ENCODE measurements at regions not wholly inside any gene's neighbourhood (a gene's known extent, or its start where the extent isn't known, plus 50 kb on each side); places are given as distances from the start of the nearest gene placed in this dataset.

- no peak overlapping the region for H3K4me2 ChIP-seq (ENCODE audit: low read depth, low read length)
- H3K9me3 ChIP-seq (ENCODE audit: control insufficient read depth, insufficient read depth, low read length), result no peaks in the 10 kb centered on the region
- H3K9ac ChIP-seq (ENCODE audit: low read depth, low read length), result no peak overlapping the region
- H2AFZ ChIP-seq (replicated peaks; ENCODE audit: low read length, poor library complexity), result no peak overlapping the region
- no peak overlapping the region for H4K91ac ChIP-seq (ENCODE audit: insufficient read depth, low read depth, low read length)
- no peaks in the 10 kb centered on the region for H3K36me3 ChIP-seq (ENCODE audit: control insufficient read depth, insufficient read depth, low read length)
- no peak overlapping the region for H2BK5ac ChIP-seq (ENCODE audit: low read depth, low read length, poor library complexity, severe bottlenecking)
- H3K14ac ChIP-seq (replicated peaks; ENCODE audit: low read depth, low read length), result no peak overlapping the region
- H3K9me1 ChIP-seq (ENCODE audit: insufficient read depth, low read length), result no peaks in the 10 kb centered on the region
- H3K23ac ChIP-seq (ENCODE audit: low read depth, low read length), result no peak overlapping the region
- H3K27me3 ChIP-seq (ENCODE audit: control insufficient read depth, insufficient read depth, low read length), result no peaks in the 10 kb centered on the region
- no peak overlapping the region for H3K27ac ChIP-seq (ENCODE audit: insufficient read depth, low read length)
- no peak overlapping the region for H4K5ac ChIP-seq (ENCODE audit: low read depth, low read length)
- intact Hi-C loops (cut with micrococcal nuclease) (no loop called here), dilution Hi-C loops (cut with HindIII; ENCODE audit: low sequenced_read_pairs, unreplicated experiment) (no loop called here), in situ Hi-C loops (cut with MboI; ENCODE audit: low sequenced_read_pairs) (no loop called here)
- no peak overlapping the region for H2BK20ac ChIP-seq (ENCODE audit: low read depth, low read length)
- no peak overlapping the region for H3K18ac ChIP-seq (ENCODE audit: low read depth, low read length)
- no peaks in the 10 kb centered on the region for H3K79me1 ChIP-seq (ENCODE audit: low read depth in 1 of 2, low read length in 2 of 2)
- TF ChIP-seq MAZ (IDR thresholded peaks at IDR 0.05; ENCODE audit: borderline replicate concordance, low read depth, low read length) (no peak), BHLHE40 (IDR thresholded peaks at IDR 0.05; ENCODE audit: low read depth, low read length) (no peak), MAFK (IDR thresholded peaks at IDR 0.05; ENCODE audit: low read depth, low read length) (no peak), CHD1 (IDR thresholded peaks at IDR 0.05; ENCODE audit: low read depth, low read length) (no peak), USF2 (IDR thresholded peaks at IDR 0.05; ENCODE audit: low read depth, low read length) (no peak), RAD21 (IDR thresholded peaks at IDR 0.05; ENCODE audit: low read length) (no peak), MXI1 (IDR thresholded peaks at IDR 0.05; ENCODE audit: borderline replicate concordance, low read depth, low read length) (no peak), CTCF (conservative IDR thresholded peaks at IDR 0.05; ENCODE audit: low read depth, low read length) (no peak), POLR2A (IDR thresholded peaks at IDR 0.05; ENCODE audit: low read depth, low read length) (no peak), NFE2L2 (IDR thresholded peaks at IDR 0.05; ENCODE audit: low read depth, low read length) (no peak), RFX5 (IDR thresholded peaks at IDR 0.05; ENCODE audit: low read depth, low read length) (no peak), SMC3 (IDR thresholded peaks at IDR 0.05; ENCODE audit: low read depth, low read length) (no peak), RCOR1 (IDR thresholded peaks at IDR 0.05; ENCODE audit: insufficient replicate concordance, low read length) (no peak), FOS (IDR thresholded peaks at IDR 0.05; ENCODE audit: low read depth, low read length) (no peak), ELK1 (IDR thresholded peaks at IDR 0.05; ENCODE audit: borderline replicate concordance, low read depth, low read length) (no peak)
- no peak overlapping the region for H3K4ac ChIP-seq (ENCODE audit: low read depth, low read length)
- H2AK9ac ChIP-seq (replicated peaks; ENCODE audit: low read depth, low read length, poor library complexity), result no peak overlapping the region
- H4K20me1 ChIP-seq (ENCODE audit: insufficient read depth, low read length), result no peaks in the 10 kb centered on the region
- no TSS peak for BruUV-seq (replicated peaks)
- no peak overlapping the region for H2BK15ac ChIP-seq (ENCODE audit: low read depth, low read length)
- no peak overlapping the region for H3K56ac ChIP-seq (ENCODE audit: extremely low read depth, insufficient read depth, low read length)
- no peaks in the 10 kb centered on the region for H3K4me1 ChIP-seq (ENCODE audit: control insufficient read depth, insufficient read depth, low read length)
- ATAC-seq (ENCODE audit: low read depth) (no peak), DNase-seq (no peak)
- no CpG with 5 or more reads among the region's 1 CpG for WGBS, 2 experiments (ENCODE audit: extremely low coverage in 2 of 2, insufficient read length in 1 of 2)
- no peak overlapping the region for H2BK120ac ChIP-seq (ENCODE audit: low read depth, low read length)
- no peak overlapping the region for H3K4me3 ChIP-seq (ENCODE audit: insufficient read depth, low read depth, low read length)
- ChIA-PET POLR2A (ENCODE audit: unreplicated experiment) (no interaction called here), CTCF (no interaction called here)
- H4K8ac ChIP-seq (ENCODE audit: low read depth in 2 of 2, low read length in 2 of 2), result no peak overlapping the region
- H2AK5ac ChIP-seq (ENCODE audit: low read depth, low read length), result no peak overlapping the region
Measured at GRCh38 chr4:136925203-136925602, 607.1 kb downstream of the PCDH18 start.

Measured in IMR-90 (cell line).